Keratinocyte (primary cell): ENCODE measurements at regions not wholly inside any gene's neighbourhood (a gene's known extent, or its start where the extent isn't known, plus 50 kb on each side); places are given as distances from the start of the nearest gene placed in this dataset.

Experiments
- CTCF ChIP-seq, 3 experiments: IDR thresholded peaks in 1 of 3; conservative IDR thresholded peaks in 1 of 3; optimal IDR thresholded peaks in 1 of 3; 2 replicates in 2 of 3; 3 replicates in 1 of 3; pipeline versions ENCODE3 to v1.5.1; 2011; ENCODE audit warnings: low read length in 3 of 3, mild to moderate bottlenecking in 3 of 3, moderate library complexity in 2 of 3, control low read depth in 1 of 3, inconsistent platforms in 1 of 3; ENCODE audit not compliant: insufficient read depth in 2 of 3; ENCODE audit errors: extremely low read depth in 1 of 3
- EZH2 ChIP-seq: IDR thresholded peaks from one replicate; pipeline ENCODE4 v1.6.1; 2012; ENCODE audit warnings: inconsistent platforms, mild to moderate bottlenecking, low read length, moderate library complexity

DNA sequence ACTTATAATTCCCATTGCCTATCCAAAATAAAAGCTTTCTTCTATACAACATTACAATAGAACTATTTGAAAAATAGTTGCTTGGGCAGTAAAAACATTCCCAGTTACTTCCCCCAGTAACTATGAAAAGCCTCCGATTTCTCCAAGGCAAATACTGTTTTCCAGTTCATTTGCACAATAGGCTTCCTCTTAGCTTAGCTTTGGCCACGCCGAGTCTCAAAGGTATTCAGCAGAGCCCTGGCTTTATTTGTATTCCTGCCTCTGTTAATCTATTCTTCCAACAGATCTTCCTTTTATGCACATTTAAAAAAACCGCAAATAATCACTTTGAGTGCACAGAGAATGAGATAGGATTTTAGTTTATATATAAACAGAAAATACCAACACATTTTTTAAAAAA is 836.8 kb upstream of the VRK2 start:
- no peak for TF ChIP-seq CTCF (optimal IDR thresholded peaks at IDR 0.05 in 1 of 3, IDR thresholded peaks at IDR 0.05 in 1 of 3, conservative IDR thresholded peaks at IDR 0.05 in 1 of 3; ENCODE audit: extremely low read depth in 1 of 3, insufficient read depth in 2 of 3, low read length in 3 of 3)
- TF ChIP-seq EZH2: no peak
